ENCODE measurements at regions not wholly inside any gene's neighbourhood (a gene's known extent, or its start where the extent isn't known, plus 50 kb on each side); places are given as distances from the start of the nearest gene placed in this dataset.

DNA sequence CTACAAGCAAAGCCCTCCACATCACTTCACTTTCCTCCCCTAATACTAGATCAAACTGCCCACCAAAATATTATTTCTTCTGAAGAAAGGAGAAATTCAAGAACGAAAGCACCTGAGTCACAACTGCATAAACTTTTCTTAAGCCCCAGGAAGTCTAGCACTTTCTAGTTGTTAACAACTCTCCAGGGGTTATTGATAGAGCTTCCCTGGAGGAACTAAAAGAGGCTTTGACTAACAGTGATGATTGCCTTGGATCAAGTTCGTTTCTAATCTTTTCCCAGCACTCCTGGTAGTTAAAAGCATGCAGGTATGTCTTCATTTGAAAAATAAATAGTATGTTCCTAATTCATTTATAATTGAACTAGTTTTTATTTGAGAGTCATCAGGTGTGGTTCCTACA is 917.0 kb downstream of the TUSC7 start:
- CTCF ChIA-PET = no interaction called here
- POLR2A ChIA-PET = no interaction called here
- TF ChIP-seq, protein P1, sequence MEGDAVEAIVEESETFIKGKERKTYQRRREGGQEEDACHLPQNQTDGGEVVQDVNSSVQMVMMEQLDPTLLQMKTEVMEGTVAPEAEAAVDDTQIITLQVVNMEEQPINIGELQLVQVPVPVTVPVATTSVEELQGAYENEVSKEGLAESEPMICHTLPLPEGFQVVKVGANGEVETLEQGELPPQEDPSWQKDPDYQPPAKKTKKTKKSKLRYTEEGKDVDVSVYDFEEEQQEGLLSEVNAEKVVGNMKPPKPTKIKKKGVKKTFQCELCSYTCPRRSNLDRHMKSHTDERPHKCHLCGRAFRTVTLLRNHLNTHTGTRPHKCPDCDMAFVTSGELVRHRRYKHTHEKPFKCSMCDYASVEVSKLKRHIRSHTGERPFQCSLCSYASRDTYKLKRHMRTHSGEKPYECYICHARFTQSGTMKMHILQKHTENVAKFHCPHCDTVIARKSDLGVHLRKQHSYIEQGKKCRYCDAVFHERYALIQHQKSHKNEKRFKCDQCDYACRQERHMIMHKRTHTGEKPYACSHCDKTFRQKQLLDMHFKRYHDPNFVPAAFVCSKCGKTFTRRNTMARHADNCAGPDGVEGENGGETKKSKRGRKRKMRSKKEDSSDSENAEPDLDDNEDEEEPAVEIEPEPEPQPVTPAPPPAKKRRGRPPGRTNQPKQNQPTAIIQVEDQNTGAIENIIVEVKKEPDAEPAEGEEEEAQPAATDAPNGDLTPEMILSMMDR (IDR thresholded peaks at IDR 0.05; ENCODE audit: control extremely low read depth, extremely low read depth, low read depth, missing control alignments) = no peak
- no peak for DNase-seq (ENCODE audit: extremely low spot score)

DNA sequence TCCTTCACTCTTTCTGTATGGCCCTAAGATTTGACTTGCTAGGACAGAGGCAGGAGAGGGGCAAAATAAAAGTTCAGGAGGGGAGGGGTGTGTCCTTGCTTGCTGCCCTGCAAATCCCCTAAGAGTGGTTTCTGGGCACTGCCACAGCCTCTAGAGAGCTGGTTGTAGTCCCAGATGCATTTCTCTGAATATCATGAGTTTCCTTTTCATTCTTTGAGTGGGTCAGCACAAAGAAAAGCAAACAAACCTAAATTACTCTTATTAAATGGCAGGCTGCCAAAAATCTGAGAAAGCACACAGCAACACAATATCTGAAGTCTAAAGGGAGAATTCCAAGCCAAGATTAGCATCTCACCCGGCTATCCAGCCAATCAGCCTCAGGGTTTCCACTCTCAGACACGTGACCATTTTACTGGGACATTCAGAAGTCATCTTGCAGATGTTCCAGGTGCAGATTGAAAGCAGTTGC is 919.3 kb downstream of the TUSC7 start:
- POLR2A ChIA-PET = no interaction called here
- TF ChIP-seq, protein P1 (IDR thresholded peaks at IDR 0.05; ENCODE audit: control extremely low read depth, extremely low read depth, low read depth, missing control alignments) = no peak
- CTCF ChIA-PET = no interaction called here
- no peak for DNase-seq (ENCODE audit: extremely low spot score)

DNA sequence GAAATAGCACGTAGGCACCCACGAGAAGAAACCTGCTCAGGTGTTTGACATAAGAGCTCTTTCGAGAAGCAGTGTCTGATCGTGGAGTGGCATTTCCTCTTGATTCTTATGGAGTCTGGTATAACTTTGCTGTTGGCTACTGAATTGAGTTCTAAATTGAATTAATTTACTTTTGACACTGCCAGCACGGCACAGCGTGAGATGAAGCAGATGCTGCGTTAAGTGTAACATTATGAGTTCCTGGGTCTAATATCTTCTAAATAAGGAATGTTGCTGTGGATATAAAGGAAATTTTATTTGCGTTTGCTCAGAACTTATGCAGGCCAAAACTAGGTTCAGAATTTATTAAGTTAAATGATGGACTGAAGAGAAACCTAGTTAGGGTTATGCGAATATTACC is 919.9 kb downstream of the TUSC7 start:
- TF ChIP-seq, protein P1 (IDR thresholded peaks at IDR 0.05; ENCODE audit: control extremely low read depth, extremely low read depth, low read depth, missing control alignments) = no peak
- ChIA-PET CTCF (no interaction called here), POLR2A (no interaction called here)
- DNase-seq (ENCODE audit: extremely low spot score) = no peak

DNA sequence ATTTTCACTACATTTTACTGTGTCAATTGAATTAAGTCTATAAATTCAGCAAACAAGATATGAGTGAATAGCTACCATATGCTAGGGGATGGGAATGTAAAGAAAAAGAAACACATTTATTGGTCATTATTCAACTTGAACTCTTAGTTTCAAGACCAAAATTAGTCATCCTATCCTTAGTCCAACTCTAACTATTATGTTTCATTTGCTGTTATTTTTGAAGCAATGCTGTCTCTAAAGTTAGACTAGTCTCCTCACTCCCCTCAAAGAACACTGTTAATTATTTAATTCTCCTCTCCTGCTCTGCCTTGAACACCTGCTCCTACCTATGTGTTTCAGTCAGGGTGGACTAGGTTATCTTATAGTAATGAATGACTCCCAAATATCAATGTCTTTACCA is 920.9 kb downstream of the TUSC7 start:
- POLR2A ChIA-PET = no interaction called here
- no peak for DNase-seq (ENCODE audit: extremely low spot score)
- TF ChIP-seq, protein P1 (IDR thresholded peaks at IDR 0.05; ENCODE audit: control extremely low read depth, extremely low read depth, low read depth, missing control alignments) = no peak
- CTCF ChIA-PET = no interaction called here

DNA sequence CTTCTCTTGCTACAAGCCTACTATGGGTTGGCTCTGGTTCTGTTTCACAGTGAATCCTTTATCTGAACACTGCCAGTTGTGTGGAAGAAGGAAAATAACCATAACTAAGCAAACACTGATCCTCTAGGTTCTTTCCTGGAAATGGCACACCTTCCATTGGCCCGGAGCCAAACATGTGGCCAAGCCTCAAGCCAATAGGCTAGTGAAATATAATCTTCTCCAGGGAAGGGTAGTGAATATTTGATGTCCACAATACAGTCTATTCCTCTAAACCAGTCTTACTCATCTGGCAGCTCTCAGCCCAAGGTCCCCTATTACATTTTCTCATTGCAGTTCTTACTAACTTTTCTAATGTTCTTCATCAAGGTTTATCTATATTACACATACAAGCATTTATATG is 921.3 kb downstream of the TUSC7 start:
- no peak for DNase-seq (ENCODE audit: extremely low spot score)
- CTCF ChIA-PET = interaction anchor here (1.0 kb wide), 1 partner anchor 22 kb away, joined by 3 read pairs; no protein-coding TSS in a partner anchor
- POLR2A ChIA-PET = no interaction called here
- TF ChIP-seq, protein P1 (IDR thresholded peaks at IDR 0.05; ENCODE audit: control extremely low read depth, extremely low read depth, low read depth, missing control alignments) = no peak

DNA sequence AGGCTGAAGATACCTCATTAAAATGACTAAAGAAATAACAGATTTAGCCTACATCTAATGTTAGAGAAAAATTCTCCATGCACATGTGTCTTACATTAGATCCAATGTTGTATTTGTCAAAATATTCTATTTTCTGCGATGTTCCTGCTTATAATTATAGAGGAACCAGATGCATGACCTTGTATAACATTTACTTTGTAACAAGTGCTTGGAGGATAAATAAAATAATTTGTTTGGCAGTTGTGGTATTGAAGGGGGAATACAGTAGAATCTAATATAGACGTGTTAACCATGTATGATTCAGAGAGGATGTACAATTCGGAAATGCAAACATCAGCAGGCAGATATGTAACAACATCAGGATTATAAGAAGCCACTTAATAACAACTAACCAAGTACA is 922.2 kb downstream of the TUSC7 start:
- CTCF ChIA-PET = interaction anchor here (1.0 to 1.5 kb wide), 2 partner anchors 17 to 23 kb away, joined by 3 read pairs; no protein-coding TSS in a partner anchor
- POLR2A ChIA-PET = no interaction called here
- TF ChIP-seq, protein P1 (IDR thresholded peaks at IDR 0.05; ENCODE audit: control extremely low read depth, extremely low read depth, low read depth, missing control alignments) = no peak
- no peak for DNase-seq (ENCODE audit: extremely low spot score)

DNA sequence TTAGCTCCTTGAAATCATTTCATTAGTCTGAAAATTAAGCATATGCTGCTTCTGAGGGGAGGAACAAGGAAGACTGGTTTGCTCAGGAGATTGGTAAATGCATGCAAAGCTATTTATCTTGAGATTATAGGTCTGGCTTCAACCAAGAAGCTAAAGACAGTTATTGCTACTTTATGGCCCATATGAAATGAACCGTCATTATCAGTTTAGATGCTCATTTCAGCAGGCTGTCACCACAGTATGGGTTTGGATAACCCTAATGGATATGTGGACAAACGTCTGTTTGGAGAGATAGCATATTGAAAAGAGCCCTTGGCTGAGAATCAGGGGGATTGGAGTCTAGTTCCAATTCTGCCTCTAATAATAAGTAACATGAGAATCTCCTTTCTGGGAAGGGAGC is 922.6 kb downstream of the TUSC7 start:
- CTCF ChIA-PET = interaction anchor here (1.0 to 1.5 kb wide), 2 partner anchors 17 to 23 kb away, joined by 3 read pairs; no protein-coding TSS in a partner anchor
- DNase-seq (ENCODE audit: extremely low spot score) = no peak
- TF ChIP-seq, protein P1 (IDR thresholded peaks at IDR 0.05; ENCODE audit: control extremely low read depth, extremely low read depth, low read depth, missing control alignments) = no peak
- POLR2A ChIA-PET = no interaction called here
